Mesothelial cell of epicardium (in vitro differentiated cells): ENCODE measurements at regions not wholly inside any gene's neighbourhood (a gene's known extent, or its start where the extent isn't known, plus 50 kb on each side); places are given as distances from the start of the nearest gene placed in this dataset.

ENCODE experiments used
- DNase-seq, 2 experiments: peaks; one replicate each; pipeline ENCODE4 v3.0.0; 2021; ENCODE audit warnings: low spot score in 2 of 2; ENCODE audit not compliant: unreplicated experiment in 2 of 2
- H3K27ac Mint-ChIP-seq: 2 replicates; pipeline ENCODE4 v1.8.0; 2021; ENCODE audit warnings: mixed read lengths
- H3K27me3 Mint-ChIP-seq: 2 replicates; pipeline ENCODE4 v1.8.0; 2021; ENCODE audit warnings: low read depth, mixed read lengths
- H3K36me3 Mint-ChIP-seq: 2 replicates; pipeline ENCODE4 v1.8.0; 2021; ENCODE audit warnings: mixed read lengths
- H3K4me1 Mint-ChIP-seq: 2 replicates; pipeline ENCODE4 v1.8.0; 2021; ENCODE audit warnings: mixed read lengths
- H3K4me3 Mint-ChIP-seq: 2 replicates; pipeline ENCODE4 v1.8.0; 2021; ENCODE audit warnings: mild to moderate bottlenecking, moderate library complexity, mixed read lengths
- H3K9me3 Mint-ChIP-seq: 2 replicates; pipeline ENCODE4 v1.8.0; 2021; ENCODE audit warnings: mixed read lengths
- CTCF ChIP-seq: fragments of 200-600 bp; sonication (generic); IDR thresholded peaks from one replicate; pipeline ENCODE4 v1.5.0; 2021; ENCODE audit warnings: antibody characterized with exemption; ENCODE audit not compliant: unreplicated experiment

GRCh38 chr18:11339188-11339775, 189.9 kb upstream of the PIEZO2 start:
- Mint-ChIP-seq H3K4me1 (no peaks in the 10 kb centered on the region), H3K36me3 (peaks cover 10% of the 10 kb centered on the region), H3K27me3 (no peaks in the 10 kb centered on the region), H3K4me3 (no peak overlapping the region), H3K9me3 (peaks cover 39% of the 10 kb centered on the region), H3K27ac (no peak overlapping the region)
- no peak for DNase-seq
- no peak for TF ChIP-seq CTCF

- DNase-seq: no peak
- peaks cover 25% of the 10 kb centered on the region for H3K9me3 Mint-ChIP-seq
- no peak for TF ChIP-seq CTCF
- no peak overlapping the region for H3K27ac Mint-ChIP-seq
- no peaks in the 10 kb centered on the region for H3K27me3 Mint-ChIP-seq
- H3K4me3 Mint-ChIP-seq: no peak overlapping the region
- H3K4me1 Mint-ChIP-seq: no peaks in the 10 kb centered on the region
- H3K36me3 Mint-ChIP-seq: no peaks in the 10 kb centered on the region
These were observed 186.9 kb upstream of the PIEZO2 start for GRCh38 chr18:11336241-11336640.

DNA sequence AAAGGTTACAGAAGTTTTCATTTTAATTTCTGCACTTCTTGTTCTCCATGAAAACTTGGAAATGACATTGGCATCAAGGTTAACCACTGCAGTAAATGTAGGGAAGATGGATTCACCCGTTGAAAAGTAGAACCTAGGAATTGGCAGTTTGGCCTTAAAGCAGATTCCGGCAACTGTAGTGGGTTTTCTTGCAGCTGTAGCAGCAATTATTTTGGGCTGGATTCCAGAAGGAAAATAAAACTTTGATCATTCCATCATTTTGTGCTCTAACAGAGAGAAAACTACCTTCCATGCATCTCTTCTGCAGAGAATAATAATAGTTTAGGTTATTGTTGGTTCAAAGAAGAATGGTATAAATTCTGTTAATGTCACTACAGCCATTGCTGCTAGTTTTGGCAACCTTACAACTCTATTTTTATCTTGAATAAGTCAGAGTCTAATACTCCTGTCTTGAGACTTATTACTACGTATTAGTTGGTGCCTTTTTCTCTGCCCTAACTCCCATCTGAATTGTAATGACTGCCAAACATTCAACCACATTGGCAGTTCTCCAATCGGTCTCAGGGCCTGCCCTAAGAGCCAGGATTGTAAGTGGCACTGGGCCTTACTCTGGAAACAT, 178.1 kb upstream of the PIEZO2 start:
- H3K4me1 Mint-ChIP-seq: peaks cover 17% of the 10 kb centered on the region
- H3K27me3 Mint-ChIP-seq: no peaks in the 10 kb centered on the region
- DNase-seq: no peak
- H3K36me3 Mint-ChIP-seq: no peaks in the 10 kb centered on the region
- H3K4me3 Mint-ChIP-seq: no peak overlapping the region
- no peak overlapping the region for H3K27ac Mint-ChIP-seq
- no peak for TF ChIP-seq CTCF
- H3K9me3 Mint-ChIP-seq: peaks cover 12% of the 10 kb centered on the region

GRCh38 chr18:11324956-11325882, 175.8 kb upstream of the PIEZO2 start:
- no peak for DNase-seq
- Mint-ChIP-seq H3K36me3 (no peaks in the 10 kb centered on the region), H3K9me3 (peaks cover 3% of the 10 kb centered on the region), H3K4me1 (peaks cover 20% of the 10 kb centered on the region), H3K4me3 (no peak overlapping the region), H3K27ac (no peak overlapping the region), H3K27me3 (no peaks in the 10 kb centered on the region)
- TF ChIP-seq CTCF: no peak

- no peaks in the 10 kb centered on the region for H3K36me3 Mint-ChIP-seq
- peaks cover 3% of the 10 kb centered on the region for H3K9me3 Mint-ChIP-seq
- H3K4me3 Mint-ChIP-seq: no peak overlapping the region
- no peak for TF ChIP-seq CTCF
- H3K4me1 Mint-ChIP-seq: peaks cover 20% of the 10 kb centered on the region
- no peak overlapping the region for H3K27ac Mint-ChIP-seq
- H3K27me3 Mint-ChIP-seq: no peaks in the 10 kb centered on the region
- DNase-seq: no peak
These were observed 175.1 kb upstream of the PIEZO2 start for GRCh38 chr18:11324510-11324909.
